Ovary (tissue), 7 donors: ENCODE measurements at regions not wholly inside any gene's neighbourhood (a gene's known extent, or its start where the extent isn't known, plus 50 kb on each side); places are given as distances from the start of the nearest gene placed in this dataset.

Experiments used
- DNase-seq, 5 donors: peaks; one replicate each; pipeline ENCODE4 v3.0.0-alpha.2; 2019 to 2020
- H3K27ac ChIP-seq, 2 donors: fragments of 200-600 bp; one replicate each; pipeline versions ENCODE4 v1.5.1 to v1.8.0; 2019 to 2022
- H3K27me3 ChIP-seq: fragments of 200-600 bp; one replicate; pipeline ENCODE4 v1.8.0; 2022
- H3K36me3 ChIP-seq: fragments of 200-600 bp; sonication (generic); one replicate; pipeline ENCODE4 v1.5.1; 2019
- H3K4me1 ChIP-seq: one replicate; pipeline ENCODE4 v1.8.1; 2013; ENCODE audit warnings: mild to moderate bottlenecking, moderate library complexity; ENCODE audit not compliant: insufficient read depth
- H3K4me3 ChIP-seq: fragments of 200-600 bp; sonication (generic); one replicate; pipeline ENCODE4 v1.5.1; 2017
- H3K9me3 ChIP-seq, 2 donors: fragments of 200-600 bp in 1 of 2; sonication (generic) in 1 of 2; one replicate each; pipeline versions ENCODE4 v1.5.1 to v1.8.1; 2013 to 2019; ENCODE audit warnings: mild to moderate bottlenecking in 1 of 2, moderate library complexity in 1 of 2
- EP300 ChIP-seq: sonication (generic); formaldehyde crosslinking; IDR thresholded peaks from one replicate; pipeline ENCODE4 v1.6.1; 2017; ENCODE audit warnings: antibody characterized with exemption
- POLR2A ChIP-seq: fragments of 450-650 bp; IDR thresholded peaks from one replicate; pipeline ENCODE4 v1.6.1; 2017; ENCODE audit warnings: antibody characterized with exemption, mild to moderate bottlenecking, moderate library complexity
- WGBS, 3 donors: extraction: QIAGEN DNeasy Blood & Tissue Kit in 1 of 3; methylation state at CpG; one replicate each; pipeline versions ENCODE4 v1.1.5 to v1.1.7; 2013 to 2017; 5-methylcytosine and 5-hydroxymethylcytosine counted together
- intact Hi-C, 4 donors: fragments of 100-400 bp; cut with DNase I; formaldehyde crosslinking; loops; one replicate each; pipeline versions ENCODE4 v1.11.0 to v1.15.1; 2022 to 2023
- TF ChIP-seq, protein P1 (sequence below), 3 donors: fragments of 450-650 bp in 2 of 3; fragments of 200-600 bp in 1 of 3; IDR thresholded peaks; one replicate each; pipeline versions ENCODE4 v1.5.1 to v1.8.0; 2016 to 2022; ENCODE audit warnings: antibody characterized with exemption in 3 of 3, mild to moderate bottlenecking in 1 of 3
- donor health status: DM: no; HTN: no; CAD: no; lungs with moderate emphysema.
- donor health status: DM: no; HTN: no; CAD: no.
- donor health status: Bipolar disorder and iron deficiency.
- donor health status: DM: no; HTN: no; CAD: no.
- donor health status: DM: yes; HTN: yes; CAD: no.

DNA sequence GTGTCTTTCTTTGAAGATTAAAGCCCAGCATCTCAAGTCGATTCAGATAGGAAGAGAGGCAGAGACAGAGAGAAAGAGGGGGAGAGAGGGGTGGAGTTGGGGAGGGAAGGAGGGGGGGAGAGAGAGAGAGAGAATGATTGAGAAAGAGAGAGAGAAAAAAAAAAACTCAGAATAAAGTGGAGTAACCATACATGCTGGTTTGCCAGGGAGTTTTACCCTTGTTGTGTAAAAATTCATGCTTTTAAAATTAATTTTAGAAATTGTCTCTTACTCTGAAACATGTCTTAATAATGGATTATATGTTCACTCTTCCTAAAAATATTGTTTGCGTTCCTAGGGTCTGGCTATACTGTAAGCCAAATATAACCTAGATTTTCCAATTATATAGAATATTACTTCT, 908.5 kb downstream of the DSC3 start:
- Histone ChIP-seq H3K9me3 (no peaks in the 10 kb centered on the region), H3K36me3 (no peaks in the 10 kb centered on the region), H3K27me3 (no peaks in the 10 kb centered on the region), H3K27ac (no peak overlapping the region), H3K4me3 (no peak overlapping the region), H3K4me1 (no peaks in the 10 kb centered on the region)
- DNase-seq = no peak
- 78 to 82% (median 80%) methylated on average over 2 of the region's 2 CpGs for WGBS, 3 donors
- TF ChIP-seq EP300 (no peak), POLR2A (no peak)
- TF ChIP-seq, protein P1, sequence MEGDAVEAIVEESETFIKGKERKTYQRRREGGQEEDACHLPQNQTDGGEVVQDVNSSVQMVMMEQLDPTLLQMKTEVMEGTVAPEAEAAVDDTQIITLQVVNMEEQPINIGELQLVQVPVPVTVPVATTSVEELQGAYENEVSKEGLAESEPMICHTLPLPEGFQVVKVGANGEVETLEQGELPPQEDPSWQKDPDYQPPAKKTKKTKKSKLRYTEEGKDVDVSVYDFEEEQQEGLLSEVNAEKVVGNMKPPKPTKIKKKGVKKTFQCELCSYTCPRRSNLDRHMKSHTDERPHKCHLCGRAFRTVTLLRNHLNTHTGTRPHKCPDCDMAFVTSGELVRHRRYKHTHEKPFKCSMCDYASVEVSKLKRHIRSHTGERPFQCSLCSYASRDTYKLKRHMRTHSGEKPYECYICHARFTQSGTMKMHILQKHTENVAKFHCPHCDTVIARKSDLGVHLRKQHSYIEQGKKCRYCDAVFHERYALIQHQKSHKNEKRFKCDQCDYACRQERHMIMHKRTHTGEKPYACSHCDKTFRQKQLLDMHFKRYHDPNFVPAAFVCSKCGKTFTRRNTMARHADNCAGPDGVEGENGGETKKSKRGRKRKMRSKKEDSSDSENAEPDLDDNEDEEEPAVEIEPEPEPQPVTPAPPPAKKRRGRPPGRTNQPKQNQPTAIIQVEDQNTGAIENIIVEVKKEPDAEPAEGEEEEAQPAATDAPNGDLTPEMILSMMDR (IDR thresholded peaks at IDR 0.05) = no peak
- intact Hi-C loops = no loop called here

DNA sequence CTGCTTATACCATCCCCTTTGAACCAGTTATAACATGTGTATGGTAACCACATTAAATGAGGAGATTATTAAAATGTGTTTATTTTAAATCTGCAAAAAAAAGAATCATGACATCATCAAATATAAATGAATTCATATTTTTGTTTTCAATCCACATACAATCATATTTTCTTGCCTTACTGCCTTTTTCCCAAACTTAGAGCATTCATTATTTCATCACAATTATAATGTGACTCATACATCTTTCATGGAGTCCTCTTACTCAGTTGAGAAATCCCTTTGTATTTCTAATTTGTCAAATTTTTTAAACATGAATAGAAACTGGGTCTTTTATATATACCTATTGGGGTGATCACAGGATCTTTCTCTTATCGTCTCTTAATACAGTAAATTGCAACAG, 909.6 kb downstream of the DSC3 start:
- Histone ChIP-seq H3K9me3 (no peaks in the 10 kb centered on the region), H3K36me3 (no peaks in the 10 kb centered on the region), H3K4me3 (no peak overlapping the region), H3K27ac (no peak overlapping the region), H3K4me1 (no peaks in the 10 kb centered on the region), H3K27me3 (no peaks in the 10 kb centered on the region)
- TF ChIP-seq, protein P1 (IDR thresholded peaks at IDR 0.05) = no peak
- TF ChIP-seq EP300 (no peak), POLR2A (no peak)
- intact Hi-C loops = no loop called here
- no peak for DNase-seq
- WGBS, 3 donors = 90 to 96% (median 95%) methylated on average over 1 of the region's 1 CpG

DNA sequence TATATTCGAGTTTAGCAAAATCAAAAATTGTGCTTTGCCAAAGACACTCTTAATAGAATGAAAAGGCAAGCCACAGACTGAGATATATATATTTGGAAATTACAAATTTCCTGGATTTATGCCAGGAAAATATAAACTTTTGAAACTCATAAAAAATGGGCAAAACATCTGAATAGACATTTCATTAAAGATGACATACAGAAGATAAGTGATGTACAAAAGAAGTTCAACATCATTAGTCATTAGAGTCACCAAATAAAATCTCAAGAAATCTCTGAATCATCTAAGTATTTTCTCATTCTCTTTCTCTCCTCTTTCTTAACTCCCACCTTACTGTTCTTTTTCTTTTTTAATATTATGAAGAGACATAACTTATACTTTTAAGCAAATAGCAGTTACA, 921.1 kb downstream of the DSC3 start:
- no peak overlapping the region for H3K27ac ChIP-seq
- WGBS, 3 donors = 43 to 59% (median 54%) methylated on average over 1 of the region's 1 CpG
- no peaks in the 10 kb centered on the region for H3K4me1 ChIP-seq
- TF ChIP-seq EP300 (no peak), POLR2A (no peak)
- TF ChIP-seq, protein P1 (IDR thresholded peaks at IDR 0.05) = no peak
- H3K36me3 ChIP-seq = no peaks in the 10 kb centered on the region
- H3K4me3 ChIP-seq = no peak overlapping the region
- H3K9me3 ChIP-seq = no peaks in the 10 kb centered on the region
- no peak for DNase-seq
- H3K27me3 ChIP-seq = no peaks in the 10 kb centered on the region
- intact Hi-C loops = no loop called here

DNA sequence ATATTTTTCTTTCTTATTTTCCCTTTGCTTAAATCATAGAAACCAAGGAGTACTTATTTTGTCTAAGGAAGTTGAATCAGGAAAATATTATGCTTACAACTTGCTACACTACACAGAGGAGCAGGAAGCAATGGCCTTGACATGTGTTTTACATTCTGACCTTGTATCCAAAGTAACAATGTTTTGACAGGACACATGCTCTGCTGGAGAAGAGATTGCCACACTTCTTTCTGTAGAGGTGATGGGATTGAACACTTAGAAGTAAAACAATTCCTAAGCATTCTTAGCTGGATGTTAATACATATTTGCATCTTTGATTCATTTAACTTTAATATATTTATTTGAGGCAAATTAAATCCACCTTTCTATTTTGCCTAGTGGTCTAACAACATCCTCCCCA, 929.1 kb downstream of the DSC3 start:
- Histone ChIP-seq H3K27me3 (no peaks in the 10 kb centered on the region), H3K9me3 (no peaks in the 10 kb centered on the region), H3K4me1 (no peaks in the 10 kb centered on the region), H3K36me3 (no peaks in the 10 kb centered on the region), H3K4me3 (no peak overlapping the region), H3K27ac (no peak overlapping the region)
- no peak for TF ChIP-seq POLR2A
- no peak for TF ChIP-seq EP300
- TF ChIP-seq, protein P1 (IDR thresholded peaks at IDR 0.05) = no peak
- intact Hi-C loops = no loop called here
- DNase-seq = no peak

DNA sequence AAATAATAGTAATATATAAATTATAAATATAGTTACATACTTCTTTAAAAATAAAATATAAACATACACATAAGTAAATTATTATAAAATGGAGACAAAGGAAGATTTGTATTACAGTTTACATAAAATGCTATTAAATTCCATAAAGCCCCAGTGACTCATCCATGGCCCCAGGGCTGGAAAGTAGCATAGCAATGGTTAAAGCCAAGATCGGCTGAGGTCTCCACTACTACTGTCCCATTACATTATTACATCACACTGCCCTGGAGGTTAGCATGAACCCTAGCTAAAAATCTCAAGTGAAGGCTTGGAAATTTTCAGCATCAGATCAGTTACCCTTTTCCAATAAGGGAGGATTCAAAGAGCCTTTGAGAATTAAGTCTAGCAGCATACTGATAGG, 936.2 kb downstream of the DSC3 start:
- intact Hi-C loops = no loop called here

More for the DNA sequence above, 936.2 kb downstream of the DSC3 start:
- DNase-seq = no peak
- Histone ChIP-seq H3K27ac (no peak overlapping the region), H3K36me3 (no peaks in the 10 kb centered on the region), H3K27me3 (no peaks in the 10 kb centered on the region), H3K4me1 (no peaks in the 10 kb centered on the region), H3K9me3 (no peaks in the 10 kb centered on the region), H3K4me3 (no peak overlapping the region)
- WGBS, 3 donors = 84 to 88% (median 87%) methylated on average over 1 of the region's 1 CpG
- no peak for TF ChIP-seq POLR2A
- no peak for TF ChIP-seq EP300
- TF ChIP-seq, protein P1 (IDR thresholded peaks at IDR 0.05) = no peak
